NCI-H187 treated with DMSO at 0.1 percent for 48 hours (cell line): ENCODE measurements at regions not wholly inside any gene's neighbourhood (a gene's known extent, or its start where the extent isn't known, plus 50 kb on each side); places are given as distances from the start of the nearest gene placed in this dataset.
A peak's percentile ranks its signal among the peaks of the same experiment; 100 is the strongest.
"Not testable (repeated sequence)": the region's sequence is repeated elsewhere in the genome, so short reads cannot be mapped to it uniquely, and the experiment has no call there.

ENCODE experiments used
- DNase-seq: peaks from one replicate; lab custom pipeline; 2025; lab: John Stamatoyannopoulos, UW

DNA sequence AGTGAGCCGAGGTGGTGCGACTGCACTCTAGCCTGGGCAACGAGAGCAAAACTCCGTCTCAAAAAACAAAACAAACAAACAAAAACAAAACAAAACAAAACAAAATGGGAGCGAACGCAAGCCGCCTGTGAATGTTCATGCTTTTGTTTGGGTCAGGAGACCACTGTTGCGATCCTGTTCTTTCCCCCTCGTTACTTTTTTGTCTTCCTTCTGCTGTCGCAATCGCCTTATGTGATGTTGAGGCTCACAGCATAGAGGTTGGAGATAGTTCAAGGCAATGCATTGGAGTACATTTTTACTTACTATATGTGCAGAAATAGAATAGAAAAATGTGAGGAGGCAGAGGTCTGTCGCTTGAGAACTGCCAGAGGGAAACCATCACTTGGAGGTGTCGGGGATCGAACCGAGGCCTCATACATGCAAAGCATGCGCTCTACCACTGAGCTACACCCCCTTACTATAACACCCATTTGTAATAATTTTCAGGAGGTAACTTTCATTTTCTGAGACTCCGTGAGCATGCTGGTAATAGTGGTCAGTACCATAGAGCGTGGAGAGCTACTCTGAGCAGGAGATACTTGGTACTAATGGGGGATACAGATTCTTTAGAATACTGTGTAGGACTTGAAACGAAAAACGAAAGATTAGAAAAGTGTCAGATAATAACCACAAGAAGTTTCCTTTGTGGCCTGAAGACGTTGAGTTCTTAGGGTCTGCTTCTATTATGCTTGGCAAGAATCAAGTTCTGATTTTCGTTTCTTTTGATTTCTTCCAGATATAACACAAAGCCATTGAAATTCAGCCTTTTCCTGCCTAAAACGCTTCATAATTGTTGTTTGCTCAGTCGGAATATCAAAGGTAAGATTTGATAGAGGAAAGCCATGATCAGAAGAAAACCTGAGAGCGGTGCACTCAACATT, 121.1 kb downstream of the TRIM27 start:
- DNase-seq = no peak

DNA sequence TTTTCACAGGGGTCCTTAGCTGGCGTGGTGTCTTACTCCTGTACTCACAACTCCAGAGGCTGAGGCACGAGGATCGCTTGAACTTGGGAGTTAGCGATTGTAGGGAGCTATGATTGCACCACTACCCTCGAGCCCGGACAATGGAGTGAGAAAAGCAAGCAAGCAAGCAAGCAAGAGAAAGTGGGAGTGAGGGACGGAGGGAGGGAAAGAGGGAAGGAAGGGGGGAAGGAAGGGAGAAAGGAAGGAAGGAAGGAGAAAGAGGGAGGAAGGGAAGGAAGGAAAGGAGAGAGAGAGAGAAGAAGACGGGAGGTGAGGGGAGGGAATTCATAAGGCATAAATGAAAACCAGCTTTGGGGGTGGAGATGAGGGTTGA, 120.5 kb downstream of the TRIM27 start:
- DNase-seq = no peak

DNA sequence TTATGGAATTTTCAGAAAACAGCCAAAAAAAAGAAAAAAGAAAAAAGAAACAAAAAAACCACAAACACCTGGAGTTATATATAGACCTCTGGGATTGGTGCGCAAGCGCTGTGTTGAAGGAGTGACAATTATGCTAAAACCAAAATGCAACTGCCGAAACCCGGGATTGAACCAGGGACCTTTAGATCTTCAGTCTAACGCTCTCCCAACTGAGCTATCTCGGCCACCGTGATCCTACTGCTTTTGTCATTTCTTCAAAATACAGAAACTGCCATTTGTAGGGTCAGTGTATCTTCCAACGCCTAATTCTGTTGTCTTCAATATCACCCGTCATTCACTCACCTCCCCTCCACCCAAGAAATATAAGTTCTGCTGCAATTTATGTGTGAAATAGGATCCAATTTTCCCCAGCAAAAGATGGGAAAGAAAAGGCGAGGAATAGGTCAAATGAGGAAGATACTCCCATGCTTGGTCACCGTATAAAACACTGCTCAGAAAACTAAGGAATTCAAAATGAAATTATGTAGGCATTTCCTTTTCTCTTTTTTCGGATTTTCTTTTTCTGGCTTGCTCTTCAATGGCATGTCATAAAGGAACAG, 116.0 kb downstream of the TRIM27 start:
- DNase-seq = no peak

DNA sequence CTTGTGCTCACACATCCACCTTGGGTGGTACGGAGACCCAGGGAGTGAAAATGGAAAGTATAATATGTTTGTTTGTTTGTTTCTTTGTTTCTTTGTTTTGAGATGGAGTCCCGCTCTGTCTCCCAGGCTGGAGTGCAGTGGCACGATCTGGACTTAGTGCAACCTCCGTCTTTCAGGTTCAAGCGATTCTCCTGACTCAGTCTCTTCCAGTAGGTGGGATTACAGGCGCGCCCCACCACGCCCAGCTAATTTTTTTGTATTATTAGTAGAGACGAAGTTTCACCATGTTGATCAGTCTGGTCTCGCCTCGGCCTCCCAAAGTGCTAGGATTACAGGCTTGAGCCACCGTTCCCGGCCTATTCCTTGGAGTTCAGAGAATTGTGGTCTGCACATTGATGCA, 115.4 kb downstream of the TRIM27 start:
- DNase-seq = no peak

DNA sequence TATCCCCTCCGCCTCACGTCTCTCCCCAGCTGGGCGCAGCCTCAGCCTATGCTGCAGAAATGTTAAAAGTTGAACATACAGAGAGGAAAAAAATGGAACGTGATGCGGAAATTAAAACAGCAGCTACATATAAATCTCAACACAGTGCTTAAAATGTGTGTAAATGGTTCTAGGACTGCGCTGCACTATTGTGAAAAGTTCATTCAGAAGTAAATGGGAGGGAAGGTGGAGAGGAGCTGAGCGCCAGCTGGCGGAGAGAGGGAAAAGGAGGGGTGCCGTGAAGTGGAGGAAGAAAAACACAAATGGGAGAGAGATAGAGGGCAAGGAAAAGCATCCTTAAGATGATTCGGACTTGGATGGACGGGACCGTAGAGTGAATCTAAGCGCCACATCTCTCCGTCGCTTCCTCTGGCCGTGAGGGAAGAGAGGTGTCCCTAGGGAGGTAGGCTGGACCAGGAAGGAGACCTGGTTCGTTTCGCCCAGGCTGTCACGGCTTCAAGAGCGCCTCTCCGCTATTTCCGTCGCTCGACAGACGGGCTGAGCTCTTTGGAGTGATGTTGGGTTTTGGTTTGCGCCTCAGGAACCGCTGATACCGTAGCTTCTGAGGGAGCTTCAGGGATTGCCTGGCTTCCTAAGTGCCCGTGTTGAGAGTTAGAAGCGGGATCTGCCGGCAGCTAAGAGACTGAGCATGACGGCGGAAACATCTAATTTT, 113.7 kb downstream of the TRIM27 start:
- no peak for DNase-seq

DNA sequence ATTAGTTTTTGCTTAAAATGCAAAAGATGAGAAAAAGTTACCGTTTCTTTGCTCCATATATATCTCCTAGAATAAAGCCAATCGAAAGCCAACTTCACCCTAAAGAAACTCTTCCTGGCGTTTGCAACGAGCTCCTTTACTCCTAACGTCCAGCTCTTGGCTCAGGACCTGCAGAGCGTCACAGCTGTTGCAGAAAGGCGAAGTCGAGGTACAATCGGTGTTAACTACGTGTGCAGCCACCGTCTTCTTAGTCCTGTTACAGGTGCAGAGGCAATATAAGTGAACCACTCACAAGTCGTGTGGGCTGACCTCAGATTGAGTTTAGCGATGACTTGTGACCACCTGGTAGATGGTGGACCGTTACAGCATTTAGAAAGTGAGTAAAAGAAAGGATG, 113.1 kb downstream of the TRIM27 start:
- no peak for DNase-seq

DNA sequence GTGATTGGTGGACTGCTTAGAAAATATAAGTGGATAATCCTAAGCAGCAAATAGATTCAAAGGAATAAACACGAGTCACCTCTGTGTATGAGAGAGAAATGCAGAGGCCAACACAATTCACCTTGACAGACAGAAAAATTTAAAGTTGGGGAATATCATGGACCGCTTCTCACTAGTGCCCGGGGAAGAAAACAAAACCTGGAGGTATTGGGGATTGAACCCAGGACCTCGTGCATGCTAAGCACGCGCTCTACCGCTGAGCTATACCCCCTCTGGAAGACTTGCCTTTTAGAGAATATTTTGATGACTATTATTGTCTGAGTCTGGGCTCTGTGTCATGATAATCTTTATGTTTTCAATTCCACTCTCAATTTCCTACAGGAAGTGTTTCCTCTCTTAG, 111.9 kb downstream of the TRIM27 start:
- DNase-seq = no peak

DNA sequence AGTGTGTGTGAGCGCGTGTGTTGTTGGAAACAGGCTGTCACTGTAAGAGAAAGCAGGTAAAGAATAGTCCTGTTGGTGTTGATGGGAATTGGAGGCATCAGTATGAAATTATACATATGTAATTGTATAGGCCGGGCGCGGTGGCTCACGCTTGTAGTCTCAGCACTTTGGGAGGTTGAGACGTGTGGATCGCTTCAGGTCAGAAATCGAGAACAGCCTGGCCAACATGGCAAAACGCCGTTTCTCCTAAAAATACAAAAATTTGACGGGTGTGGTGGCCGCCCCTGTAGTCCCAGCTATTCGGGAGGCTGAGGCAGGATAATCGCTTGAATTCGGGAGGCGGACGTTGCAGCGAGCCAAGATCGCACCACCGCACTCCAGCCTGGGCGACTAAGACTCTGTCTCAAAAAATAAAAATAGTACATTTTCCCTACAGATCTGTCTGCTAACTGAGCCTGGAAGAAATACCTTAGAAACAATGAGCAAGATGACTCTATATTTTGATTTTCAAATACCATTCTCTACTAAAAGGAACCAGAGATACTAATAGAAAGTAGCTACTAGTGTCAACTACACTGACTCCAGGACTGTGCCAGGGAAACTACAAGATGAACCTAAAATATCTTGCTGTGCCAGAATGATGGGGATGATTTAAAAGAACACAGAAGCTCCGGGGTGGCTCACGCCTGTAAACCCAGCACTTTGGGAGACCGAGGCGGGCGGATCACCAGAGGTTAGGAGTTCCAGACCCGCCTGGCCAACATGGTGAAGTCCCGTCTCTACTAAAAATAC, 110.8 kb downstream of the TRIM27 start:
- no peak for DNase-seq

DNA sequence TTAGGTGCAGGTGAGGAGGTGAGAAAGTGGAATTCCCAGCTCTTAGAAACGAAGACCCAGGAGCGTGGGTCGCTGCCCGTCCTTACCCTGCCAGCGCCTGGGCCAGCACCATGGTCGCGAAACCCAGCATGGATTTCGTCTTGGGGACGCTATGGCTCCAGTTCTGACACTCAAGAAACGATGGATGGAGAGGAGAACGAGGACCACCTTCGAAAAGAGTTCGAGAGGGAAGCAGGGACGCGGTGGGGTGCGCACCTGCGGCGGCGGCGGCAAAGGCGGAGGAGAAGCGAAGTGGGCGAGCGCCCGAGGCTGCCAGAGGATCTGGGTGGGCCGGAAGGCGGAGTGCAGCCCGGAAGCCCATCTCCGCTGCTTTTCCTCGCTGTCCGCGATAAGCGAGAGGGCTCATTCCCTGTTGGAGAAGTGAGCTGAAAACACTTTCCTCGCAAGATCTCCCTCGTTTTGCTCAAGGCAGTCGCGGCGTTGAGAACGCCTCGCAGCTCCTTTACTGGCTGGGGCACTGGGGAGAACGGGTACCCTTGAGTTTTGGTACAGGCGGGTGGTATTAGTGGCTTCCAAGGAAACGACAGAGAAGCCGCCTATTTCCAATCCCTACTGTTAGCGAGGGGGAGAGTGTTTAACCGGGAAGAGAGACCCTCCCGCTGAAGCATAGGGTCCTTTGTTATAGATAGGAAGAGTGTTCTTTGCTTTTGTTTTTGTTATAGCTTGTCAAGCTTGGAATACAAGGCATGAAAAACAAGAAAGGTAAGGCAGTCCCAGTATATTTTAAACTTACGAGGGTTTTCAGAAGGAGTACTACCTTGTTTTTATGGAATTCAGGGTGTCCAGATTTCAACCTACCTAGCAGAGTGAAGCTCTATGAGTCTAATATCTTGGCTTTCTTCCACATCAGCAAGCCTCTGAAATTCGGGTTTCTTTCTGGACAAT, 109.5 kb downstream of the TRIM27 start:
- DNase-seq = no peak

DNA sequence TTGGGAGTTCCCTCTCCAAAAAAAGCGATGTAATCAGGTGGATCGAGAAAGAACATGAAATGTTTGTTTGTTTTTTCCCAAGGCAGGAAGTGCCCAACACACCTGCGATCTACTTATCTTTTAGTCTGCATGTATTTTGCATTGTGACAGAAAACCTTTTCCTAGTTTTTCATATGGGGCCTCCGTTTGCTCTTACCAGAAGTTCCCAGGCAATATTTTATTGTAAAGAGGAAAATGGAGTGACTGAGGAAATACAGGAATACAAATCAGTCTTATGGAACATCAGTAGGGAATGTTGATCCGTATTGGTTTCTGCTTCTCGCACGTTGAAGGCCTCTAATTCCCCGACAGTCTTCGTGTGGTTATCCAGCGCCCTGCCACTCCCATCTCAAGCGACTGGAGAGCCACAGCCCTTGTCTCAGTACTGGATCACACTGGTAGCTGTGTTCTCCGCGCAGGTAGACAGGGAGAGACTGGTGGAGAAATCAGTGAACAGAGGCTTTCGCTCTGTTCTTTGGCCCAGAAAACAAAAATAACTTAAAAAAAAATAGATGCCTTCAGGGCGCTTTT, 107.4 kb downstream of the TRIM27 start:
- no peak for DNase-seq

DNA sequence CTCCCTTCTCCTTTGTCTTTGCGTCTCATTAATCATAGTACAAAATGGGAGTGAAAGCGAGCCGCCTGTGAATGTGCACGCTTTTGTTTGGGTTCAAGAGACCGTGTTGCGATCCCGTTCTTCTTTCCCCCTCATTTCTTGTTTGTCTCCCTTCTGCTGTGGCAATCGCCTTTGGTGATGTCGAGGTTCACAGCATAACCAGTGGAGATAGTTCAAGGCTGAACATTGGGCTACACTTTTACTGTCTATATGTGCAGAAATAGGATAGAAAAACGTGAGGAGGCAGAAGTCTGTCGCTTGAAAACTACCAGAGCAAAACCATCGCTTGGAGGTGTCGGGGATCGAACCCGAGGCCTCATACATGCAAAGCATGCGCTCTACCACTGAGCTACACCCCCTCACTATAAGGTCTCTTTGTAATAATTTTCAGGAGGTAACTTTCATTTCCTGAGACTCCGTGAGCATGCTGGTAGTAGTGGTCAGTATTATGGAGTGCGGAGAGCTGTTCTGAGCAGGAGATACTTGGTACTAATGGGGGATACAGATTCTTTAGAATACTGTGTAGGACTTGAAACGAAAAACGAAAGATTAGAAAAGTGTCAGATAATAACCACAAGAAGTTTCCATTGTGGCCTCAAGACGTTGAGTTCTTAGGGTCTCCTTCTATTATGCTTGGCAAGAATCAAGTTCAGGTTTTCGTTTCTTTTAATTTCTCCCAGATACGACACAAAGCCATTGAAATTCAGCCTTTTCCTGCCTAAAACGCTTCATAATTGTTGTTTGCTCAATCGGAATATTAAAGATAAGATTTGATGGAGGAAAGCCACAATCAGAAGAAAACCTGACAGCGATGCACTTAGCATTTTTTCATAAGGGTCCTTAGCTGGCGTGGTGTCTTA, 106.6 kb downstream of the TRIM27 start:
- DNase-seq = no peak

DNA sequence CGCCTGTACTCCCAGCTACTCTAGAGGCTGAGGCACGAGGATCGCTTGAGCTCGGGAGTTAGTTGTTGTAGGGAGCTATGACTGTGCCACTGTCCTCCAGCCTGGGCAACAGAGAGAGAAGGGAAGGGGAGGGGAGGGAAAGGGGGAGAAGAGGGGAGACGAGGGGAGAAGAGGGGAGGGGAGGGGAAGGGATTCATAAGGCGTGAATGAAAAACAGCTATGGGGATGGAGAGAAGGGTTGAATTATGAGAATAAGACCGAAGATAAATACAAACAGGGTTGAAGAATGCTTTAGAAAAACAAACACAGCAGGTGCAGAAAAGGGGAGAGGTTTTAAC, 106.0 kb downstream of the TRIM27 start:
- DNase-seq = no peak

DNA sequence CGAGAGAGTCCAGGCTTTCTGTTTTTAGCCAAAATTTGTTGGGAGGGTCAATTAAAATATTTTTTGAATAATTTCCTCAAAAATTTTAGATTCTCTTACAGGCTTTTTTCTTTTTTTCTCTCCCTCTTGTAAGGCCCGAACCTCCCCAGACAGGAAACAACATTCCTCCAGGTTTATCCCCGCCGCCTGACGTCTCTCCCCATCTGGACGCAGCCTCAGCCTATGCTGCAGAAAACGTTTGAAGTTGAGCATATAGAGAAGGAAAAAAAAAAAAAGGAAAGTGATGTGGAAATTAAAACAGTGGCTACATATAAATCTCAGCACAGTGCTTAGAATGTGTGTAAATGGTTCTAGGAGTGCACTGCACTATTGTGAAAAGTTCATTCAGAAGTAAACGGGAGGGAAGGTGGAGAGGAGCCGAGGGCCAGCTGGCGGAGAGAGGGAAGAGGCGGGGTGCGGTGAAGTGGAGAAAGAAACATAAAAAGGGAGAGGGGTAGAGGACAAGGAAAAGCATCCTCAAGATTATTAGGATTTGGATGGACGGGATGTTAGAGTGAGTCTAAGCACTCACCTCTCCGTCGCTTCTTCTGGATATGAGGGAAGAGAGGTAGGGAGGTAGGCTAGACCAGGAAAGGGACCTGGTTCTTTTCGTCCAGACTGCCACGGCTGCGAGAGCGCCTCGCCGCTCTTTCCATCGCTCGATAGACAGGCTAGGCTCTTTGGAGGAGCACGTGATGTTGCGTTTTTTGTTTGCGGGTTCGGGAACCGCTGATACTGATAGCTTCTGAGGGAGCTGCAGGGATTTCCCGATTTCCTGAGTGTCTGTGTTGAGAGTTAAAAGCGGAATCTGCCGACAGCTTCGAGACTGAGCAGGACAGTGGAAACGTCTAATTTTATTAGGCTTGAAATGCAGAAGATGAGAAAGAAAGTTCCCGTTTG, 98.7 kb downstream of the TRIM27 start:
- no peak for DNase-seq

DNA sequence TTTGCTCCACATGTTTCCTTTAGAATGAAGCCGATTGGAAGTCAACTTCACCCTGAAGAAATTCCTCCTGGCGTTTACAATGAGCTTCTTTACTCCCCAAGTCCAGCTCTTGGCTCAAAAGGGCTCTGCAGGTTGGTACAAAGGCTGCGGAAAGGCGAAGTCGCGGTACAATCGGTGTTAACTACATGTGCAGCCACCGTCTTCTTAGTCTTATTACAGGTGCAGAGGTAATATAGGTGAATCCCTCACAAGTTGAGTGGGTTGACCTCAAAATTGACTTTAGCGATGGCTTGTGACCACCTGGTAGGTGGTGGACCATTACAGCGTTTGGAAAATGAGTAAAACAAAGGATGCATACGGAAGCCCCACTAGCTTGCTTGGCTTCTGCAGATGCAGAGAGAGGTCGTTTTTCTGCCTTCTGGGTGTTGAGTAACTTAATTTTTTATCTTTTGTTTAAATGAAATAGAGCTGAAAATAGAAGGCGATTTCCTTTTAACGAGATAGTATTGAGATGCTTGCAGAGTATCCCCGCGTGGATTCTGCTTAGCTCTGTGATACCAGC, 98.0 kb downstream of the TRIM27 start:
- no peak for DNase-seq

DNA sequence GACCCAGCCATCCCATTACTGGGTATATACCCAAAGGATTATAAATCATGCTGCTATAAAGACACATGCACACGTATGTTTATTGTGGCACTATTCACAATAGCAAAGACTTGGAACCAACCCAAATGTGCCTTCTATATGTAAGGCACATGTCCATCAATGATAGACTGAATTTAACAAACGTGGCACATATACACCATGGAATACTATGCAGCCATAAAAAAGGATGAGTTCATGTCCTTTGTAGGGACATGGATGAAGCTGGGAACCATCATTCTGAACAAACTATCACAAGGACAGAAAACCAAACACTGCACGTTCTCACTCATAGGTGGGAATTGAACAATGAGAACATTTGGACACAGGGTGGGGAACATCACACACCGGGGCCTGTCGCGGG, 92.1 kb downstream of the TRIM27 start:
- DNase-seq = not testable (repeated sequence)

DNA sequence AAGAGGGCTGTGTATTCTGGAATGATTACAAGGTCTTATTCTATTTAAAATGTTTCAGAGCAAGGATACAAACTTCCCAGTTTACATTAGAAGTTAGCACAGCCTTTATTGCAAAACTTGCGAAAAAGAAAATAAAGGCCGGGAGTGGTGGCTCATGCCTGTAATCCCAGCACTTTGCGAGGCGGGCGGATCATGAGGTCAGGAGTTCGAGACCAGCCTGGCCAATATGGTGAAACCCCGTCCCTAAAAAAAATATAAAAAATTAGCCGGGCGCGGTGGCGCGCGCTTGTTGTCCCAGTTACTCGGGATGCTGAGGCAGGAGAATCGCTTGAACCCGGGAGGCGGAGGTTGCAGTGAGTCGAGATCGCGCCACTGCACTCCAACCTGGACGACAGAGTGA, 87.1 kb downstream of the TRIM27 start:
- not testable (repeated sequence) for DNase-seq

DNA sequence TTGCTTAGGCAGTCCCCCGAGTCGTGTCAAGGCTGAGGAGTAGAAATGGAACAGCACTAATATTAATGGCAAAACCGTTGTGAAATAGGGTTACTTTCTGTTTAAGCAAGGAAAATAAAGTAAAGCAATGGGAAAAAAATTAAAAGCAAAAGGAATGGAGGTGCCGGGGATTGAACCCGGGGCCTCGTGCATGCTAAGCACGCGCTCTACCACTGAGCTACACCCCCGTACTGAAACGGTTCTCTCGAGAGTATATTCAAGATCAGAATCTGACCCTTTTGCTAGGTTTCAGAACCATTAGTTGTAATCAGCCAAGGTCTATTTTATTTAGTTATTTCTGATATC, 85.5 kb downstream of the TRIM27 start:
- peak; percentile 44 for DNase-seq

DNA sequence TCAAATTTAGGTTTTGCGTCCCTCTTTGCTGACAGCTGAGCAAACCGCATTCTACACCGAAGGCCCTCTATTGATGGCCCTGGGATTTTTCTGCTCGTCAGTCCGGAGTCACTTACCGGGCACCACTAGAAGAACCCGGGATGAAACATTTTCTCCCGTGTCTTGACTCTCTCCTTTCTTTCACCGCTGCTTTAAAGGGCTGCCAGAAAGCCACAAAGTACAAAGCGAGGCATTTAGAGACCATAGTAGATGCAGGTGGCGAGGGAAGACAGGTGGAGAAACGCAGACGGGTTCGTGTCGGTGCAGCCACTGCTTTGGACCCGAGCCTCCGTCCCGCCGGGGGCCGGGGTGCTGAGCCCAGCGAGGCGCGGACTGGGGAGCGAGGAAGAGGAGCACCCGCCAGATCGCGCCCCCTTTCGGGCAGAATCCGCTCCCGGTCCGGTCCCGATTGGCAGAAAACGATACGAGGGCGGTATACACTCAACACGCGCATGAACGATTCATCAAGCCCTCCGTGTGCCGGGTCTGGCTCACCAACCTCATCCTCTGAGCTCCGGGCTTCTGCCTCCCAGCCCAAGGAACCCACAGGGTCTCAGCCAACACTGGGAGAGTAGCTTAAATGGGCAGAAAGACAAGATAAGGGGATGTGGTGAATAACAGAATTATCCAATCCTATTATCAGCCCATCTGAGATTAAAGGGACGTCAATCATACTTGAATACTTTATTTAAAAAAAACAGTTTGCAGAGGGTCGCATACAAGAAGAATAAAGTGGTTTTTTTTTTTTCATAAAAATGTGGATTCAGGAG, 84.9 kb downstream of the TRIM27 start:
- DNase-seq = peak; percentile 39
